ENCODE measurements at regions not wholly inside any gene's neighbourhood (a gene's known extent, or its start where the extent isn't known, plus 50 kb on each side); places are given as distances from the start of the nearest gene placed in this dataset.

- POLR2A ChIA-PET: no interaction called here
- no peak for TF ChIP-seq CTCF (IDR thresholded peaks at IDR 0.05; ENCODE audit: control extremely low read depth, extremely low read depth, low read depth, missing control alignments)
- no peak for DNase-seq (ENCODE audit: extremely low spot score)
- CTCF ChIA-PET: interaction anchor here (1.2 to 1.6 kb wide), 2 partner anchors 8 to 14 kb away, joined by 3 read pairs; no protein-coding TSS in a partner anchor
These were observed 336.6 kb downstream of the SIPA1L2 start for GRCh38 chr1:232293361-232293760.

GRCh38 chr1:232292818-232293217 lies 337.1 kb downstream of the SIPA1L2 start:
- CTCF ChIA-PET: interaction anchor here (1.2 to 1.6 kb wide), 2 partner anchors 9 to 13 kb away, joined by 3 read pairs; no protein-coding TSS in a partner anchor

DNA sequence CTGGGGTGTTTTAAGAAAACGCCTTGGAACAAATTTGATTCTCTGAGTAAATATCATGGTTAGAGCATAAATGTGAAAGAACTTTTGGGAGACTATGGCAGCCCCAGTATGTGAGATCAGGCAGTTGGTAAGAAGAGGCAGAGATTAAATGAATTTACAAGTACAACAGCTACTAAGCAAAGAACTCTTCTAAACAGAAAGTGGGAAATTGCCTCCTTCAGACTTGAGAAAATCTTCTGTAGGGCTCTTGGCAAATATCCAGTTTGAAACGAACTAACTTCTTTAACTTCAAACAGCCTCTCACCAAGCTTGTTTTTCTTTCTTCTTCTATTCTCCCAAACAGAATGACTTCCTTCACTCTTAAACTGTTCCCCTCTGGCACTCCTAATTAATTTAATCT lies 337.7 kb downstream of the SIPA1L2 start:
- DNase-seq (ENCODE audit: extremely low spot score): no peak
- ChIA-PET CTCF (interaction anchor here (1.2 to 1.6 kb wide), 2 partner anchors 9 to 12 kb away, joined by 3 read pairs; no protein-coding TSS in a partner anchor), POLR2A (no interaction called here)
- no peak for TF ChIP-seq CTCF (IDR thresholded peaks at IDR 0.05; ENCODE audit: control extremely low read depth, extremely low read depth, low read depth, missing control alignments)

More at GRCh38 chr1:232292818-232293217, 337.1 kb downstream of the SIPA1L2 start:
- POLR2A ChIA-PET: no interaction called here
- TF ChIP-seq CTCF (IDR thresholded peaks at IDR 0.05; ENCODE audit: control extremely low read depth, extremely low read depth, low read depth, missing control alignments): no peak
- DNase-seq (ENCODE audit: extremely low spot score): no peak

DNA sequence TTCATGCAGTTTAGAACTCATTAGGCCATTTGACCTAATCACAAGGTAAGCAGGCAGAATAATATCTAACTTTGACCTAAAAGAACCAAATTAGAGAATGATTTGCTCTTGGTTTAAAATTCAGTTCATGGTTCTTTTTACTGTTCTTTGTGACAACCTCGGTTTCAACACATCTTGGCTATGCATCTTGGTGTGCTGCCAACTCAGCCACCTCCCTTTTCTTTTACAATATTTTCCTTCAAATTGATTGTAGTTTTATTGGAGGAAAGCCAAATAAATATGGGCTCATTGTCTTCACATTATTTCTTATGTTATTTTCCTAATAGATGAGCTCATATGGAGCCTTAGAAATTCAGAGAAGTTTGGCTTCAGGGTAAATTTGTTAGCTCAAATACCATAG lies 338.3 kb downstream of the SIPA1L2 start:
- TF ChIP-seq CTCF (IDR thresholded peaks at IDR 0.05; ENCODE audit: control extremely low read depth, extremely low read depth, low read depth, missing control alignments): no peak
- DNase-seq (ENCODE audit: extremely low spot score): no peak
- ChIA-PET CTCF (interaction anchor here (1.6 kb wide), 1 partner anchor 10 kb away, joined by 3 read pairs; no protein-coding TSS in a partner anchor), POLR2A (interaction anchor here (0.6 kb wide), 1 partner anchor 705 kb away, joined by 5 read pairs; no protein-coding TSS in a partner anchor)

DNA sequence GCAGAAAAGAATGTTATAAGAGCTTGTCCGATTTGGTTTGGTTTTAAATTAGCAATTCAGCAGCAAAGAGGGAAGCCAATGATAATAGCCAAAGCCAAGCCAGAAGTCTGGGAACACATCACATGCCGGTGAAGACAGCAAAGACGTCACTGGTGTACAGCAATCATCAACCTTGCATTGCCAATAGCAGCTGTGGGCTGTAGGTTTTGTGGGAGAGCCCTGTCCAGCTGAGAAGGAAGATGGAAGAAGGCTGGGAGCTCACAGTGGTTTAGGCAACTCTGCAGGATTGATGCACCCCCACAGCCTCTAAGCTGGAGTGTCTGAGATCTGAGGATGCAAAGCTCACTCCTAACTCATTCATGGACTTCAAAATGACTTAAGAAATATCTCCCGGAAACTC lies 338.7 kb downstream of the SIPA1L2 start:
- no peak for TF ChIP-seq CTCF (IDR thresholded peaks at IDR 0.05; ENCODE audit: control extremely low read depth, extremely low read depth, low read depth, missing control alignments)
- no peak for DNase-seq (ENCODE audit: extremely low spot score)
- CTCF ChIA-PET: no interaction called here
- POLR2A ChIA-PET: interaction anchor here (0.6 kb wide), 1 partner anchor 704 kb away, joined by 5 read pairs; no protein-coding TSS in a partner anchor

- DNase-seq (ENCODE audit: extremely low spot score): no peak
- TF ChIP-seq CTCF (IDR thresholded peaks at IDR 0.05; ENCODE audit: control extremely low read depth, extremely low read depth, low read depth, missing control alignments): no peak
- POLR2A ChIA-PET: no interaction called here
- CTCF ChIA-PET: interaction anchor here (1.0 kb wide), 1 partner anchor 29 kb away, joined by 3 read pairs; no protein-coding TSS in a partner anchor
These were observed 339.4 kb downstream of the SIPA1L2 start for GRCh38 chr1:232290570-232290969.

Measured in GM10248 (cell line).